PC-3 (cell line): ENCODE measurements at regions not wholly inside any gene's neighbourhood (a gene's known extent, or its start where the extent isn't known, plus 50 kb on each side); places are given as distances from the start of the nearest gene placed in this dataset.

ENCODE experiments used
- ATAC-seq: fragments of 200-7000 bp; cut with Tn5 transposase; 2 replicates; pipeline ENCODE4 v1.9.1; 2020; ENCODE audit warnings: mild to moderate bottlenecking, moderate library complexity
- BruUV-seq: library from RNA; stranded (reverse); fragments of 400-500 nt; replicated peaks from 2 replicates; lab custom pipeline; 2021; lab: Mats Ljungman, UMichigan
- CTCF ChIA-PET: fragments of 300-600 bp; sonication (Branson Sonifier 250); formaldehyde crosslinking; loops from one replicate; lab custom pipeline; 2022; ENCODE audit warnings: antibody characterized with exemption; lab: Charles Lee
- POLR2A ChIA-PET: fragments of 300-600 bp; sonication (Branson Sonifier 250); formaldehyde crosslinking; loops from one replicate; lab custom pipeline; 2022; ENCODE audit warnings: antibody characterized with exemption; ENCODE audit not compliant: unreplicated experiment; lab: Charles Lee
- DNase-seq: peaks from one replicate; pipeline ENCODE4 v3.0.0-alpha.2; 2015
- H2AFZ ChIP-seq: fragments of 300-600 bp; sonication (generic); 2 replicates; pipeline ENCODE4 v1.6.0; 2016; ENCODE audit warnings: antibody characterized with exemption, low read length
- H3F3A ChIP-seq: fragments of 300-600 bp; sonication (generic); one replicate; pipeline ENCODE4 v1.6.0; 2017; ENCODE audit warnings: antibody characterized with exemption, low read length, control low read depth, mild to moderate bottlenecking; ENCODE audit not compliant: unreplicated experiment
- H3K27ac ChIP-seq: fragments of 300-600 bp; sonication (generic); 2 replicates; pipeline ENCODE4 v1.5.1; 2016; ENCODE audit warnings: mild to moderate bottlenecking, low read length
- H3K27me3 ChIP-seq: fragments of 300-600 bp; sonication (generic); 2 replicates; pipeline ENCODE4 v1.6.1; 2016; ENCODE audit warnings: low read length, mixed read lengths
- H3K36me3 ChIP-seq: fragments of 300-600 bp; sonication (generic); 2 replicates; pipeline ENCODE4 v1.6.1; 2016; ENCODE audit warnings: low read depth, mixed run types, low read length, mixed read lengths
- H3K4me1 ChIP-seq: fragments of 300-600 bp; sonication (generic); 2 replicates; pipeline ENCODE4 v1.5.1; 2016; ENCODE audit warnings: low read length; ENCODE audit not compliant: insufficient read depth
- H3K4me2 ChIP-seq: fragments of 300-600 bp; sonication (generic); 2 replicates; pipeline ENCODE4 v1.6.0; 2016; ENCODE audit warnings: low read length
- H3K4me3 ChIP-seq: fragments of 300-600 bp; sonication (generic); 2 replicates; pipeline ENCODE4 v1.5.1; 2016; ENCODE audit warnings: mild to moderate bottlenecking, low read length, mixed read lengths
- H3K79me2 ChIP-seq: fragments of 300-600 bp; sonication (generic); 2 replicates; pipeline ENCODE4 v1.6.1; 2017; ENCODE audit warnings: low read length, mixed read lengths
- H3K9ac ChIP-seq: fragments of 300-600 bp; sonication (generic); 2 replicates; pipeline ENCODE4 v1.6.0; 2016; ENCODE audit warnings: mild to moderate bottlenecking, low read length
- H3K9me2 ChIP-seq: fragments of 300-600 bp; sonication (generic); replicated peaks from 2 replicates; pipeline ENCODE4 v1.6.1; 2016; ENCODE audit warnings: mixed run types, low read length, mixed read lengths
- H3K9me3 ChIP-seq: fragments of 300-600 bp; sonication (generic); 2 replicates; pipeline ENCODE4 v1.6.1; 2016; ENCODE audit warnings: low read length, mixed read lengths
- H4K20me1 ChIP-seq: fragments of 300-600 bp; sonication (generic); 2 replicates; pipeline ENCODE4 v1.6.1; 2016; ENCODE audit warnings: low read length, mixed read lengths
- EZH2 ChIP-seq: fragments of 300-600 bp; sonication (generic); IDR thresholded peaks from one replicate; pipeline ENCODE4 v1.6.1; 2017; ENCODE audit warnings: antibody characterized with exemption, mild to moderate bottlenecking, low read length; ENCODE audit not compliant: unreplicated experiment
- EZH2phosphoT487 ChIP-seq: fragments of 300-600 bp; sonication (generic); IDR thresholded peaks from 2 replicates; pipeline ENCODE4 v1.6.1; 2018; ENCODE audit warnings: mild to moderate bottlenecking, antibody characterized with exemption, low read length, borderline replicate concordance
- intact Hi-C: fragments of 100-400 bp; cut with micrococcal nuclease; formaldehyde crosslinking; loops from 2 replicates; pipeline ENCODE4 v1.9.0; 2023
- TF ChIP-seq, protein P1 (sequence below): fragments of 300-600 bp; sonication (generic); conservative IDR thresholded peaks from 2 replicates; pipeline ENCODE4 v1.5.1; 2017; ENCODE audit warnings: antibody characterized with exemption, low read depth, mild to moderate bottlenecking, low read length

DNA sequence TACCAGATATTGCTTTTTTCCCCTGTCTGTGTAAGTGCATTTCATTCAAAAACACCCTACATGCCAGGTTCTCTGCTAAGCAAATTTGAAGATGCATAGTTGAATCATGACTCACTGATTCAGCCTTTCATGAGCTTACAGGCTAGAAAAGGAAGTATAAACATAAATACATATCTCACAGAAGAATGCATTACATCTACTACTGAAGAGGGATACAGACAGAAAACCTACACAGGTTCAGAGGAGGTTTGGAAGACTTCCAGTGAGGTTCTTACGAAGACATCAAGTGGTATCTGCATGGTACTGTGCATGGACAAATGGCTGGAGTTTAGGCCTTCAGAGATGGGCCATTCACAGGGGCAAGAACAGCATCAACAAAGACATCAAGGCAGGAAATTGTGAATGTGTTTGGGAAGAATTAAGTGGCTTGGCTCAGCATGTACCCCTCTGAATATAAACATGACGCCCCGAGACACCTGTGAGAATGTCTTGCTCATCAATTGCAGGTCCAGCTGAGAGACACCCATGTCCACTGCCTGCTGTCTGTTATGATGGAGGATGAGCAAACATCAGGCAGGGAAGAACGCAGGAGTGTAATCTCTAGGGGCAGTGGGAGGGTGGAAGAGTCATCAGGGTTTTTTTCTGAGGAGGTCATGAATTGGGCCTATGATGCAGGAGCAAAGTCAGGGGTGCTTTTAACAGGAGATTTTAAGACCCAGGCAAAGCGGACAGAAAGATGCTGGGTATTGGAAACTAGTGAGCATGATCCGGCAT, 105.1 kb upstream of the GALNT15 start:
- Histone ChIP-seq H3K9me3 (no peaks in the 10 kb centered on the region), H3K36me3 (no peaks in the 10 kb centered on the region), H4K20me1 (no peaks in the 10 kb centered on the region), H3K9me2 (no peaks in the 10 kb centered on the region), H3K27ac (peak overlapping the region; percentile 78), H3F3A (peaks cover 24% of the 10 kb centered on the region), H3K4me1 (peaks cover 81% of the 10 kb centered on the region), H3K27me3 (no peaks in the 10 kb centered on the region), H3K79me2 (no peaks in the 10 kb centered on the region), H3K9ac (no peak overlapping the region), H3K4me2 (peak overlapping the region; percentile 57), H2AFZ (no peak overlapping the region), H3K4me3 (no peak overlapping the region)
- POLR2A ChIA-PET: interaction anchor here (0.5 kb wide), 1 partner anchor 71 kb away, joined by 3 read pairs; no protein-coding TSS in a partner anchor
- CTCF ChIA-PET: interaction anchor here (0.6 to 1.0 kb wide), 4 partner anchors 9 to 179 kb away, joined by 3 to 4 read pairs (median 3); no protein-coding TSS in a partner anchor
- intact Hi-C loops: loop anchor here (1.0 to 2.0 kb wide), 2 partner anchors 9 to 71 kb away; no protein-coding TSS in a partner anchor
- TSS peak; percentile 62 for BruUV-seq
- ATAC-seq (peak; percentile 50), DNase-seq (peak; percentile 97)
- TF ChIP-seq EZH2 (no peak), EZH2phosphoT487 (no peak)
- TF ChIP-seq, protein P1, sequence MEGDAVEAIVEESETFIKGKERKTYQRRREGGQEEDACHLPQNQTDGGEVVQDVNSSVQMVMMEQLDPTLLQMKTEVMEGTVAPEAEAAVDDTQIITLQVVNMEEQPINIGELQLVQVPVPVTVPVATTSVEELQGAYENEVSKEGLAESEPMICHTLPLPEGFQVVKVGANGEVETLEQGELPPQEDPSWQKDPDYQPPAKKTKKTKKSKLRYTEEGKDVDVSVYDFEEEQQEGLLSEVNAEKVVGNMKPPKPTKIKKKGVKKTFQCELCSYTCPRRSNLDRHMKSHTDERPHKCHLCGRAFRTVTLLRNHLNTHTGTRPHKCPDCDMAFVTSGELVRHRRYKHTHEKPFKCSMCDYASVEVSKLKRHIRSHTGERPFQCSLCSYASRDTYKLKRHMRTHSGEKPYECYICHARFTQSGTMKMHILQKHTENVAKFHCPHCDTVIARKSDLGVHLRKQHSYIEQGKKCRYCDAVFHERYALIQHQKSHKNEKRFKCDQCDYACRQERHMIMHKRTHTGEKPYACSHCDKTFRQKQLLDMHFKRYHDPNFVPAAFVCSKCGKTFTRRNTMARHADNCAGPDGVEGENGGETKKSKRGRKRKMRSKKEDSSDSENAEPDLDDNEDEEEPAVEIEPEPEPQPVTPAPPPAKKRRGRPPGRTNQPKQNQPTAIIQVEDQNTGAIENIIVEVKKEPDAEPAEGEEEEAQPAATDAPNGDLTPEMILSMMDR: no peak

DNA sequence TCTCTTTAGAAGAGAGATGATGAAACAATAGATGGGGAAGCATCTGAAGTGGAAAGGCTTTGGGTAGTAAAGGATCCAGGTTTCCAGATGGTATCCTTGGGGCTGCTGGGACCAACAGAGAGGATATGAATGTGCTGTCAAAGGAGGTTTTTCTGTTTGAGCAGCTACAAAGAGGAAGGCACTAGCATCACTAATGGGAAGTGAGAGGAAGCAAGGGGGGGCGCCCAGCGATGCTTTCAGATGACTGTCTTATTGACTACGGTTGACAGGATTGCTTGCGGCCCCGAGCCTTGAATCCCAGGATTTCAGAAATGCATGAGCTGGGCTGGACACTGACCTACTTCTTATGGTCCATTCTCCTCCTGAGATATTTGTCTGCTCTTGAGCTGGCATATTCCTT, 103.8 kb upstream of the GALNT15 start:
- Histone ChIP-seq H2AFZ (no peak overlapping the region), H3K4me1 (peaks cover 83% of the 10 kb centered on the region), H3K27ac (peak overlapping the region; percentile 29), H3K36me3 (no peaks in the 10 kb centered on the region), H3K4me2 (peak overlapping the region; percentile 41), H3F3A (peaks cover 24% of the 10 kb centered on the region), H3K79me2 (no peaks in the 10 kb centered on the region), H3K4me3 (no peak overlapping the region), H3K9me3 (no peaks in the 10 kb centered on the region), H4K20me1 (no peaks in the 10 kb centered on the region), H3K27me3 (no peaks in the 10 kb centered on the region), H3K9me2 (no peaks in the 10 kb centered on the region), H3K9ac (no peak overlapping the region)
- DNase-seq (no peak), ATAC-seq (no peak)
- POLR2A ChIA-PET: no interaction called here
- no TSS peak for BruUV-seq
- CTCF ChIA-PET: interaction anchor here (0.6 to 2.3 kb wide), 2 partner anchors 19 to 70 kb away, joined by 9 to 13 read pairs; no protein-coding TSS in a partner anchor
- TF ChIP-seq EZH2phosphoT487: no peak
- TF ChIP-seq EZH2: no peak
- TF ChIP-seq, protein P1: no peak
- intact Hi-C loops: loop anchor here (1.0 to 5.0 kb wide), 5 partner anchors 9 to 52 kb away; no protein-coding TSS in a partner anchor
